SKM-1 treated with dmso at 0.1 percent for 144 hours (cell line): ENCODE measurements at regions not wholly inside any gene's neighbourhood (a gene's known extent, or its start where the extent isn't known, plus 50 kb on each side); places are given as distances from the start of the nearest gene placed in this dataset.
"Not testable (repeated sequence)": the region's sequence is repeated elsewhere in the genome, so short reads cannot be mapped to it uniquely, and the experiment has no call there.

Experiments
- DNase-seq: peaks from one replicate; lab custom pipeline; 2025; ENCODE audit not compliant: unreplicated experiment; lab: John Stamatoyannopoulos, UW

GRCh38 chr4:23036921-23037495 lies 344.3 kb downstream of the GBA3 start:
- no peak for DNase-seq

GRCh38 chr4:23036503-23036902 lies 343.8 kb downstream of the GBA3 start:
- DNase-seq, result no peak

GRCh38 chr4:23035521-23036056 lies 342.9 kb downstream of the GBA3 start:
- no peak for DNase-seq

- no peak for DNase-seq
Observed at GRCh38 chr4:23034731-23035130, 342.0 kb downstream of the GBA3 start.

GRCh38 chr4:23033796-23034195 lies 341.1 kb downstream of the GBA3 start:
- no peak for DNase-seq

- DNase-seq, result no peak
Observed at GRCh38 chr4:23028875-23029274, 336.1 kb downstream of the GBA3 start.

GRCh38 chr4:23023666-23024065 lies 330.9 kb downstream of the GBA3 start:
- DNase-seq, result no peak

GRCh38 chr4:23023121-23023520 lies 330.4 kb downstream of the GBA3 start:
- no peak for DNase-seq

- no peak for DNase-seq
Observed at GRCh38 chr4:23022032-23022431, 329.3 kb downstream of the GBA3 start.

- DNase-seq, result no peak
Observed at GRCh38 chr4:23021040-23021439, 328.3 kb downstream of the GBA3 start.

- DNase-seq, result not testable (repeated sequence)
Observed at GRCh38 chr4:23020399-23020798, 327.7 kb downstream of the GBA3 start.

GRCh38 chr4:23016981-23017380 lies 324.2 kb downstream of the GBA3 start:
- DNase-seq, result no peak

GRCh38 chr4:23015821-23016220 lies 323.1 kb downstream of the GBA3 start:
- DNase-seq, result no peak

GRCh38 chr4:23009093-23009492 lies 316.4 kb downstream of the GBA3 start:
- DNase-seq, result no peak

- no peak for DNase-seq
Observed at GRCh38 chr4:23006756-23007155, 314.0 kb downstream of the GBA3 start.

- no peak for DNase-seq
Observed at GRCh38 chr4:23005691-23006090, 313.0 kb downstream of the GBA3 start.

- no peak for DNase-seq
Observed at GRCh38 chr4:23001478-23001877, 308.7 kb downstream of the GBA3 start.

GRCh38 chr4:22999419-22999818 lies 306.7 kb downstream of the GBA3 start:
- no peak for DNase-seq

GRCh38 chr4:22997358-22998224 lies 304.9 kb downstream of the GBA3 start:
- no peak for DNase-seq

- DNase-seq, result no peak
Observed at GRCh38 chr4:22991576-22991975, 298.8 kb downstream of the GBA3 start.

- DNase-seq, result no peak
Observed at GRCh38 chr4:22988526-22988925, 295.8 kb downstream of the GBA3 start.

GRCh38 chr4:22987870-22988269 lies 295.1 kb downstream of the GBA3 start:
- no peak for DNase-seq
